ENCODE measurements at regions not wholly inside any gene's neighbourhood (a gene's known extent, or its start where the extent isn't known, plus 50 kb on each side); places are given as distances from the start of the nearest gene placed in this dataset.

- TF ChIP-seq NANOG (IDR thresholded peaks at IDR 0.05; ENCODE audit: borderline replicate concordance) (no peak), CTCF (conservative IDR thresholded peaks at IDR 0.05; ENCODE audit: low read depth in 2 of 2) (no peak), JUNB (IDR thresholded peaks at IDR 0.05; ENCODE audit: unreplicated experiment) (no peak), EZH2phosphoT487 (IDR thresholded peaks at IDR 0.05; ENCODE audit: unreplicated experiment) (no peak), EZH2 (IDR thresholded peaks at IDR 0.05; ENCODE audit: low read depth, unreplicated experiment) (no peak), POLR2AphosphoS5 (IDR thresholded peaks at IDR 0.05; ENCODE audit: low read depth) (no peak), ZNF114 (CRISPR knock-in tag; IDR thresholded peaks at IDR 0.05) (no peak), REST (IDR thresholded peaks at IDR 0.05; ENCODE audit: unreplicated experiment) (no peak), ZNF331 (CRISPR knock-in tag; IDR thresholded peaks at IDR 0.05; ENCODE audit: low read depth) (no peak)
- TF ChIP-seq, protein P1, sequence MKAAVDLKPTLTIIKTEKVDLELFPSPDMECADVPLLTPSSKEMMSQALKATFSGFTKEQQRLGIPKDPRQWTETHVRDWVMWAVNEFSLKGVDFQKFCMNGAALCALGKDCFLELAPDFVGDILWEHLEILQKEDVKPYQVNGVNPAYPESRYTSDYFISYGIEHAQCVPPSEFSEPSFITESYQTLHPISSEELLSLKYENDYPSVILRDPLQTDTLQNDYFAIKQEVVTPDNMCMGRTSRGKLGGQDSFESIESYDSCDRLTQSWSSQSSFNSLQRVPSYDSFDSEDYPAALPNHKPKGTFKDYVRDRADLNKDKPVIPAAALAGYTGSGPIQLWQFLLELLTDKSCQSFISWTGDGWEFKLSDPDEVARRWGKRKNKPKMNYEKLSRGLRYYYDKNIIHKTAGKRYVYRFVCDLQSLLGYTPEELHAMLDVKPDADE (IDR thresholded peaks at IDR 0.05) = no peak
These were observed 597.4 kb downstream of the SOX6 start for GRCh38 chr11:15758857-15759465.
